OCI-LY7 (cell line): ENCODE measurements at regions not wholly inside any gene's neighbourhood (a gene's known extent, or its start where the extent isn't known, plus 50 kb on each side); places are given as distances from the start of the nearest gene placed in this dataset.

Experiments used
- EZH2phosphoT487 ChIP-seq: fragments of 200-600 bp; sonication (generic); IDR thresholded peaks from 2 replicates; pipeline ENCODE4 v1.6.1; 2018; ENCODE audit warnings: low read depth, borderline replicate concordance, mild to moderate bottlenecking, mixed run types, antibody characterized with exemption, low read length, moderate library complexity, mixed read lengths
- TF ChIP-seq, protein P1 (sequence below): fragments of 200-600 bp; sonication (generic); conservative IDR thresholded peaks from 2 replicates; pipeline ENCODE4 v1.5.1; 2014; ENCODE audit warnings: mild to moderate bottlenecking, antibody characterized with exemption, low read length, moderate library complexity, mixed read lengths

DNA sequence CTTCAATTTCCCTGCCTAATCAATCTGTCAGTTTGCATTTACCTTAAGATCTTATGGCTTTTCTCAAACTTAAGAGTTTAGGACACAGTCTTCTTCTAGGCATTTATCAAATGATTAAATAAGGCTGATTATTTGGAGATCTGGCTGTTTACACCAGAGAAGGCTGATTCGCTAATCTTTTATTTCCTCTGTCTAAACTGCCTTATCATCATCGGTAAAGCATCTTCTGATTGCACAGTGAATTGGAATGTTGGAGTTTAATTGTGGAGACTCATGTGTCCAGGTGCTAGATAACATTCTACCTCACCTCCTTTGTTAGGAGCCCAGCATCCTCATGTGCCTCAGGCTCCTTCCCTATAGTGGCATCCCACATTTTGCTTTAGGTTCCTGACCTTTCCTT lies 100.3 kb upstream of the DDIT4L start:
- TF ChIP-seq, protein P1, sequence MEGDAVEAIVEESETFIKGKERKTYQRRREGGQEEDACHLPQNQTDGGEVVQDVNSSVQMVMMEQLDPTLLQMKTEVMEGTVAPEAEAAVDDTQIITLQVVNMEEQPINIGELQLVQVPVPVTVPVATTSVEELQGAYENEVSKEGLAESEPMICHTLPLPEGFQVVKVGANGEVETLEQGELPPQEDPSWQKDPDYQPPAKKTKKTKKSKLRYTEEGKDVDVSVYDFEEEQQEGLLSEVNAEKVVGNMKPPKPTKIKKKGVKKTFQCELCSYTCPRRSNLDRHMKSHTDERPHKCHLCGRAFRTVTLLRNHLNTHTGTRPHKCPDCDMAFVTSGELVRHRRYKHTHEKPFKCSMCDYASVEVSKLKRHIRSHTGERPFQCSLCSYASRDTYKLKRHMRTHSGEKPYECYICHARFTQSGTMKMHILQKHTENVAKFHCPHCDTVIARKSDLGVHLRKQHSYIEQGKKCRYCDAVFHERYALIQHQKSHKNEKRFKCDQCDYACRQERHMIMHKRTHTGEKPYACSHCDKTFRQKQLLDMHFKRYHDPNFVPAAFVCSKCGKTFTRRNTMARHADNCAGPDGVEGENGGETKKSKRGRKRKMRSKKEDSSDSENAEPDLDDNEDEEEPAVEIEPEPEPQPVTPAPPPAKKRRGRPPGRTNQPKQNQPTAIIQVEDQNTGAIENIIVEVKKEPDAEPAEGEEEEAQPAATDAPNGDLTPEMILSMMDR, result no peak
- TF ChIP-seq EZH2phosphoT487, result no peak
